HFFc6 (cell line): ENCODE measurements at regions not wholly inside any gene's neighbourhood (a gene's known extent, or its start where the extent isn't known, plus 50 kb on each side); places are given as distances from the start of the nearest gene placed in this dataset.

ENCODE experiments used
- DNase-seq: peaks from one replicate; pipeline ENCODE4 v3.0.0-alpha.2; 2018
- H3K27ac Mint-ChIP-seq: 2 replicates; pipeline ENCODE4 v1.8.0; 2020; ENCODE audit warnings: mild to moderate bottlenecking, mixed read lengths
- H3K27me3 Mint-ChIP-seq: 2 replicates; pipeline ENCODE4 v1.8.0; 2021; ENCODE audit warnings: mild to moderate bottlenecking, moderate library complexity, mixed read lengths; ENCODE audit not compliant: insufficient read depth
- H3K36me3 Mint-ChIP-seq: 2 replicates; pipeline ENCODE4 v1.8.0; 2021; ENCODE audit warnings: low read depth, mixed read lengths
- H3K4me1 Mint-ChIP-seq: 2 replicates; pipeline ENCODE4 v1.8.0; 2020; ENCODE audit warnings: low read depth, mixed read lengths
- H3K4me3 Mint-ChIP-seq: 2 replicates; pipeline ENCODE4 v1.8.0; 2020; ENCODE audit warnings: mild to moderate bottlenecking, moderate library complexity, mixed read lengths
- H3K9me3 Mint-ChIP-seq: 2 replicates; pipeline ENCODE4 v1.8.0; 2020; ENCODE audit warnings: mild to moderate bottlenecking, mixed read lengths
- CTCF ChIP-seq: fragments of 200-600 bp; sonication (generic); IDR thresholded peaks from 2 replicates; pipeline ENCODE4 v1.5.0; 2021; ENCODE audit warnings: antibody characterized with exemption, mild to moderate bottlenecking

GRCh38 chr9:653856-654387, 187.6 kb upstream of the DMRT1 start:
- Mint-ChIP-seq H3K4me3 (no peak overlapping the region), H3K27me3 (no peaks in the 10 kb centered on the region; the same call in none of the 2 replicates), H3K36me3 (no peaks in the 10 kb centered on the region), H3K4me1 (peaks cover 19% of the 10 kb centered on the region), H3K27ac (no peak overlapping the region), H3K9me3 (no peaks in the 10 kb centered on the region)
- no peak for TF ChIP-seq CTCF
- DNase-seq, result no peak

GRCh38 chr9:655875-656274, 185.6 kb upstream of the DMRT1 start:
- TF ChIP-seq CTCF, result no peak
- DNase-seq, result no peak
- H3K4me3 Mint-ChIP-seq, result no peak overlapping the region
- no peaks in the 10 kb centered on the region; the same call in 1 of the 2 replicates for H3K4me1 Mint-ChIP-seq
- no peaks in the 10 kb centered on the region; the same call in none of the 2 replicates for H3K27me3 Mint-ChIP-seq
- H3K9me3 Mint-ChIP-seq, result no peaks in the 10 kb centered on the region
- H3K27ac Mint-ChIP-seq, result no peak overlapping the region
- H3K36me3 Mint-ChIP-seq, result no peaks in the 10 kb centered on the region

GRCh38 chr9:656926-657568, 184.4 kb upstream of the DMRT1 start:
- Mint-ChIP-seq H3K27ac (no peak overlapping the region), H3K27me3 (no peaks in the 10 kb centered on the region; the same call in none of the 2 replicates), H3K36me3 (no peaks in the 10 kb centered on the region), H3K9me3 (no peaks in the 10 kb centered on the region), H3K4me3 (no peak overlapping the region), H3K4me1 (no peaks in the 10 kb centered on the region)
- TF ChIP-seq CTCF, result no peak
- DNase-seq, result no peak

GRCh38 chr9:659286-659685, 182.2 kb upstream of the DMRT1 start:
- no peak for DNase-seq
- Mint-ChIP-seq H3K4me1 (no peaks in the 10 kb centered on the region), H3K27ac (no peak overlapping the region), H3K9me3 (no peaks in the 10 kb centered on the region), H3K27me3 (no peaks in the 10 kb centered on the region; the same call in none of the 2 replicates), H3K36me3 (no peaks in the 10 kb centered on the region), H3K4me3 (no peak overlapping the region)
- TF ChIP-seq CTCF, result no peak

DNA sequence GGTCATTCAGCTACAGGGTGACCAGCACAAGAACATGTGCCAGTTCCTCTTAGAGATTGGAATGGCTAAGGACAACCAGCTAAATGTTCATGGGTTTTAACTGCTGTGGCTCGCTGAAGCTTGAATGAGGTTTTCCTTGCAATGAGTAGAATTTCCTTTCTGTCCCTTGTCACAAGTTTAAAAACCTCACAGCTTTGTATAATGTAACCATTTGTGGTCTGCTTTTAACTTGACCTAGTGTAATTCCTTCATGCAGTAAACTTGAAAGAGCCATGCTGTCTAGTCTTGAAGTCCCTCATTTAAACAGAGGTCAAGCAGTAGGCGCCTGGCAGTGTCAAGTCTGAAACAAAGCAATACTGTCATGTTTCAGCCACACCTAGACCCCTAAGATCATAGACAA, 181.3 kb upstream of the DMRT1 start:
- TF ChIP-seq CTCF, result no peak
- DNase-seq, result no peak
- no peak overlapping the region for H3K4me3 Mint-ChIP-seq
- no peaks in the 10 kb centered on the region for H3K36me3 Mint-ChIP-seq
- no peak overlapping the region for H3K27ac Mint-ChIP-seq
- H3K4me1 Mint-ChIP-seq, result no peaks in the 10 kb centered on the region
- H3K9me3 Mint-ChIP-seq, result no peaks in the 10 kb centered on the region
- H3K27me3 Mint-ChIP-seq, result no peaks in the 10 kb centered on the region; the same call in none of the 2 replicates
